H9 (cell line): ENCODE measurements at regions not wholly inside any gene's neighbourhood (a gene's known extent, or its start where the extent isn't known, plus 50 kb on each side); places are given as distances from the start of the nearest gene placed in this dataset.

Experiments
- DNase-seq: peaks from one replicate; pipeline ENCODE4 v3.0.0-alpha.2; 2017
- H2AFZ ChIP-seq: one replicate; pipeline ENCODE4 v1.6.1; 2013; ENCODE audit warnings: mild to moderate bottlenecking, low read length, control low read depth, moderate library complexity
- H2AK5ac ChIP-seq: 2 replicates; pipeline ENCODE4 v1.6.1; 2013; ENCODE audit warnings: low read length, control low read depth, mixed read lengths; ENCODE audit not compliant: insufficient read length
- H2BK120ac ChIP-seq: one replicate; pipeline ENCODE4 v1.6.1; 2013; ENCODE audit warnings: low read depth, mild to moderate bottlenecking, low read length, control low read depth, inconsistent platforms; ENCODE audit not compliant: poor library complexity, severe bottlenecking
- H2BK12ac ChIP-seq: 2 replicates; pipeline ENCODE4 v1.6.1; 2013; ENCODE audit warnings: low read length, control low read depth, mixed read lengths, low read depth; ENCODE audit not compliant: insufficient read length
- H2BK15ac ChIP-seq: 2 replicates; pipeline ENCODE4 v1.6.1; 2013; ENCODE audit warnings: low read depth, low read length, control low read depth
- H2BK20ac ChIP-seq: one replicate; pipeline ENCODE4 v1.6.1; 2013; ENCODE audit warnings: low read depth, mild to moderate bottlenecking, low read length, control low read depth, inconsistent platforms; ENCODE audit not compliant: poor library complexity, severe bottlenecking
- H2BK5ac ChIP-seq: 2 replicates; pipeline ENCODE4 v1.6.1; 2013; ENCODE audit warnings: low read length, control low read depth, mixed read lengths; ENCODE audit not compliant: insufficient read length
- H3K14ac ChIP-seq: 2 replicates; pipeline ENCODE4 v1.6.1; 2013; ENCODE audit warnings: low read length, control low read depth; ENCODE audit not compliant: insufficient read depth
- H3K18ac ChIP-seq: 2 replicates; pipeline ENCODE4 v1.6.1; 2013; ENCODE audit warnings: low read depth, mild to moderate bottlenecking, mixed read lengths, low read length, control low read depth; ENCODE audit not compliant: insufficient read length
- H3K23ac ChIP-seq: 2 replicates; pipeline ENCODE4 v1.6.1; 2013; ENCODE audit warnings: low read length, control low read depth, mixed read lengths, low read depth; ENCODE audit not compliant: insufficient read length
- H3K23me2 ChIP-seq: 2 replicates; pipeline ENCODE4 v1.6.1; 2013; ENCODE audit warnings: low read depth, mild to moderate bottlenecking, mixed read lengths, low read length, control low read depth; ENCODE audit not compliant: insufficient read length, poor library complexity, severe bottlenecking
- H3K27ac ChIP-seq: 2 replicates; pipeline ENCODE4 v1.5.1; 2013; ENCODE audit warnings: low read length, control low read depth, mixed read lengths, low read depth; ENCODE audit not compliant: insufficient read length
- H3K27me3 ChIP-seq: 2 replicates; pipeline ENCODE4 v1.6.1; 2013; ENCODE audit warnings: low read length, control low read depth, inconsistent platforms; ENCODE audit not compliant: insufficient read depth
- H3K4ac ChIP-seq: 2 replicates; pipeline ENCODE4 v1.6.1; 2013; ENCODE audit warnings: low read depth, mild to moderate bottlenecking, control low read depth, inconsistent platforms, low read length, moderate library complexity
- H3K4me1 ChIP-seq: 2 replicates; pipeline ENCODE4 v1.6.1; 2013; ENCODE audit warnings: low read length, control low read depth, inconsistent platforms; ENCODE audit not compliant: insufficient read depth
- H3K4me2 ChIP-seq: 2 replicates; pipeline ENCODE4 v1.6.1; 2013; ENCODE audit warnings: low read length, control low read depth, mixed read lengths; ENCODE audit not compliant: insufficient read length, insufficient read depth
- H3K56ac ChIP-seq: 2 replicates; pipeline ENCODE4 v1.6.1; 2013; ENCODE audit warnings: low read depth, mild to moderate bottlenecking, mixed read lengths, low read length, control low read depth; ENCODE audit not compliant: insufficient read length
- H3K79me1 ChIP-seq: 2 replicates; pipeline ENCODE4 v1.6.1; 2013; ENCODE audit warnings: low read depth, mild to moderate bottlenecking, moderate library complexity, low read length, control low read depth, inconsistent platforms; ENCODE audit not compliant: insufficient read depth, poor library complexity, severe bottlenecking
- H3K79me2 ChIP-seq: 2 replicates; pipeline ENCODE4 v1.6.1; 2013; ENCODE audit warnings: low read length, control low read depth, inconsistent platforms; ENCODE audit not compliant: insufficient read depth
- H3K9ac ChIP-seq: 2 replicates; pipeline ENCODE4 v1.6.1; 2013; ENCODE audit warnings: low read length, control low read depth, mixed read lengths; ENCODE audit not compliant: insufficient read length; ENCODE audit errors: extremely low read depth
- H3K9me3 ChIP-seq: one replicate; pipeline ENCODE4 v1.6.1; 2013; ENCODE audit warnings: low read depth, low read length, inconsistent platforms; ENCODE audit not compliant: control insufficient read depth
- H3T11ph ChIP-seq: one replicate; pipeline ENCODE4 v1.6.1; 2013; ENCODE audit warnings: mild to moderate bottlenecking, low read length, control low read depth, inconsistent platforms
- H4K20me1 ChIP-seq: one replicate; pipeline ENCODE4 v1.6.1; 2013; ENCODE audit not compliant: control insufficient read depth, insufficient read length, insufficient read depth
- H4K5ac ChIP-seq: 2 replicates; pipeline ENCODE4 v1.6.1; 2013; ENCODE audit warnings: low read depth, mild to moderate bottlenecking, mixed read lengths, low read length, control low read depth; ENCODE audit not compliant: insufficient read length
- H4K8ac ChIP-seq: replicated peaks from 2 replicates; pipeline ENCODE4 v1.6.1; 2013; ENCODE audit warnings: low read length, control low read depth, mixed read lengths, low read depth; ENCODE audit not compliant: insufficient read length
- H4K91ac ChIP-seq: 2 replicates; pipeline ENCODE4 v1.6.1; 2013; ENCODE audit warnings: low read depth, mild to moderate bottlenecking, moderate library complexity, mixed read lengths, low read length, control low read depth; ENCODE audit not compliant: insufficient read length
- H3K27ac Mint-ChIP-seq, 3 experiments: 2 replicates in 2 of 3; 3 replicates in 1 of 3; pipeline ENCODE4 v1.8.0; 2020 to 2021; ENCODE audit warnings: mixed read lengths in 3 of 3, mild to moderate bottlenecking in 1 of 3, moderate library complexity in 1 of 3
- H3K27me3 Mint-ChIP-seq: 2 replicates; pipeline ENCODE4 v1.8.0; 2021; ENCODE audit warnings: low read depth, mild to moderate bottlenecking, moderate library complexity, mixed read lengths
- H3K36me3 Mint-ChIP-seq, 3 experiments: 2 replicates in 2 of 3; 3 replicates in 1 of 3; pipeline ENCODE4 v1.8.0; 2020 to 2021; ENCODE audit warnings: low read depth in 3 of 3, mixed read lengths in 3 of 3; ENCODE audit not compliant: insufficient read depth in 1 of 3
- H3K4me1 Mint-ChIP-seq, 2 experiments: 2 replicates each; pipeline ENCODE4 v1.8.0; 2020; ENCODE audit warnings: mixed read lengths in 2 of 2
- H3K4me3 Mint-ChIP-seq, 2 experiments: 2 replicates in 1 of 2; 3 replicates in 1 of 2; pipeline ENCODE4 v1.8.0; 2020 to 2021; ENCODE audit warnings: mild to moderate bottlenecking in 2 of 2, mixed read lengths in 2 of 2, moderate library complexity in 1 of 2
- H3K9me3 Mint-ChIP-seq, 2 experiments: 2 replicates in 1 of 2; 3 replicates in 1 of 2; pipeline ENCODE4 v1.8.0; 2020; ENCODE audit warnings: mild to moderate bottlenecking in 2 of 2, mixed read lengths in 2 of 2, moderate library complexity in 1 of 2
- CTCF ChIP-seq: fragments of 200-600 bp; sonication (generic); conservative IDR thresholded peaks from 3 replicates; pipeline ENCODE4 v1.8.0; 2021; ENCODE audit warnings: antibody characterized with exemption, mild to moderate bottlenecking
- WGBS: extraction: QIAGEN DNeasy Blood & Tissue Kit; methylation state at CpG from one replicate; pipeline ENCODE4 v1.1.7; 2013; ENCODE audit warnings: missing lambda C conversion rate, low lambda C conversion rate, mixed read lengths; ENCODE audit not compliant: insufficient read length; ENCODE audit errors: extremely low coverage; 5-methylcytosine and 5-hydroxymethylcytosine counted together

GRCh38 chr1:168789501-168789900 is 60.5 kb upstream of the DPT start:
- H3K27ac ChIP-seq: no peak overlapping the region
- no peak overlapping the region for H3K18ac ChIP-seq
- no peaks in the 10 kb centered on the region for H3K79me2 ChIP-seq
- no peak overlapping the region for H2AFZ ChIP-seq
- no peak overlapping the region for H3K4me2 ChIP-seq
- H4K8ac ChIP-seq: no peak overlapping the region
- H4K5ac ChIP-seq: no peak overlapping the region
- no peak overlapping the region for H3K4me3 Mint-ChIP-seq
- peaks cover 0 to 2% of the 10 kb centered on the region in 2 experiments; a peak in 1 of 4 replicates for H3K4me1 Mint-ChIP-seq
- H3K79me1 ChIP-seq: no peaks in the 10 kb centered on the region
- TF ChIP-seq CTCF: no peak
- no peaks in the 10 kb centered on the region for H3K27me3 Mint-ChIP-seq
- H3K23ac ChIP-seq: no peak overlapping the region
- H3K36me3 Mint-ChIP-seq: no peaks in the 10 kb centered on the region
- H2BK15ac ChIP-seq: no peak overlapping the region
- no peak overlapping the region for H3K14ac ChIP-seq
- no peaks in the 10 kb centered on the region for H3K27me3 ChIP-seq
- H4K91ac ChIP-seq: no peak overlapping the region
- no peak overlapping the region for H3T11ph ChIP-seq
- no peaks in the 10 kb centered on the region for H3K9me3 ChIP-seq
- no peaks in the 10 kb centered on the region for H3K9me3 Mint-ChIP-seq
- DNase-seq: no peak
- no peak overlapping the region for H2BK5ac ChIP-seq
- no peak overlapping the region for H3K4ac ChIP-seq
- no peak overlapping the region for H2AK5ac ChIP-seq
- H3K4me1 ChIP-seq: no peaks in the 10 kb centered on the region
- no peaks in the 10 kb centered on the region for H4K20me1 ChIP-seq
- H3K9ac ChIP-seq: no peak overlapping the region
- no peaks in the 10 kb centered on the region for H3K23me2 ChIP-seq
- WGBS: no CpG with 5 or more reads among the region's 2 CpGs
- no peak overlapping the region for H2BK120ac ChIP-seq
- H2BK12ac ChIP-seq: no peak overlapping the region
- no peak overlapping the region for H3K56ac ChIP-seq
- no peak overlapping the region for H2BK20ac ChIP-seq
- no peak overlapping the region for H3K27ac Mint-ChIP-seq
